ENCODE measurements at regions not wholly inside any gene's neighbourhood (a gene's known extent, or its start where the extent isn't known, plus 50 kb on each side); places are given as distances from the start of the nearest gene placed in this dataset.

DNA sequence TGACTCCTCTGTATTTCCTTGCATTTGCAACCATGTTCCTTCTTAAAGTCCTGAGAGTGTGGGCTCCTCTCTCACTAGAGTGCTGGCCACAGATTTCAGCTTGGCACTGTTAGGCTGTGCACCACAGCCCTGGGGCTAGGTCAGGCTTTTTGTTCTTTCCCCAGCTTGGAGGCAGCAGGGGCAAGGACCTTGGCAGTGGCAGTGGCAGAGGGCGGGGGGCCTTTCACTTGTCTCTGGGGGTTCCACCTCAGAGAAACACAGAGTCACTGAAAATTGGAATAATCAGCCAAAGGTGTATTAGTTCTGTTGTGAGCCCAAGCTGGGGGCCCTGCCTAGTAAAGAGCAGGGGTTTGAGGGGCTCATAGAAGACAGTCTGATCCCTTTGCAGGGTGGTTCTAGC is 142.8 kb upstream of the CT83 start:
- no peak for DNase-seq (ENCODE audit: extremely low spot score, unreplicated experiment)
- TF ChIP-seq, protein P1, sequence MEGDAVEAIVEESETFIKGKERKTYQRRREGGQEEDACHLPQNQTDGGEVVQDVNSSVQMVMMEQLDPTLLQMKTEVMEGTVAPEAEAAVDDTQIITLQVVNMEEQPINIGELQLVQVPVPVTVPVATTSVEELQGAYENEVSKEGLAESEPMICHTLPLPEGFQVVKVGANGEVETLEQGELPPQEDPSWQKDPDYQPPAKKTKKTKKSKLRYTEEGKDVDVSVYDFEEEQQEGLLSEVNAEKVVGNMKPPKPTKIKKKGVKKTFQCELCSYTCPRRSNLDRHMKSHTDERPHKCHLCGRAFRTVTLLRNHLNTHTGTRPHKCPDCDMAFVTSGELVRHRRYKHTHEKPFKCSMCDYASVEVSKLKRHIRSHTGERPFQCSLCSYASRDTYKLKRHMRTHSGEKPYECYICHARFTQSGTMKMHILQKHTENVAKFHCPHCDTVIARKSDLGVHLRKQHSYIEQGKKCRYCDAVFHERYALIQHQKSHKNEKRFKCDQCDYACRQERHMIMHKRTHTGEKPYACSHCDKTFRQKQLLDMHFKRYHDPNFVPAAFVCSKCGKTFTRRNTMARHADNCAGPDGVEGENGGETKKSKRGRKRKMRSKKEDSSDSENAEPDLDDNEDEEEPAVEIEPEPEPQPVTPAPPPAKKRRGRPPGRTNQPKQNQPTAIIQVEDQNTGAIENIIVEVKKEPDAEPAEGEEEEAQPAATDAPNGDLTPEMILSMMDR (conservative IDR thresholded peaks at IDR 0.05): no peak
- Mint-ChIP-seq H3K36me3 (no peaks in the 10 kb centered on the region), H3K4me1 (ENCODE audit: unreplicated experiment) (no peaks in the 10 kb centered on the region), H3K27me3 (no peaks in the 10 kb centered on the region), H3K4me3 (no peak overlapping the region), H3K27ac (no peak overlapping the region), H3K9me3 (no peaks in the 10 kb centered on the region)

DNA sequence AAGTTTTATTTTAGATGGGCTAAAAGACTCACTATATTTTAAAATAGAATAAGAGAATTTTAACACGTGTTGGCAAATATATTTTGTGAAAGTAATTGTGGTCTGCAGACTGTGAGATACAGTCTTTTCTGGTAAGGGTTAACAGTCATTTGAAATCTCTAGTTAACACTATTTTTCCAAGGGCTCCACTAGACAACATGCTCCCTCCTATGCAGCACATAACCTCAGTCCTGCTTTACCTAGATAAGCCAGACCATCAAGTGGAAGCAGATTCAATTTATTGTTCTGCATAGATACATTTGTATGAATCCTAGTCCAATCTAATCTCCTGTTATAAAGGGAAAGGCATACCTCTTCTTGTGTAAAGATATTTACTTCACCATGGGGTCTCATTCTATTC is 133.2 kb upstream of the CT83 start:
- no peak for DNase-seq (ENCODE audit: extremely low spot score, unreplicated experiment)
- no peaks in the 10 kb centered on the region for H3K9me3 Mint-ChIP-seq
- TF ChIP-seq, protein P1 (conservative IDR thresholded peaks at IDR 0.05): no peak
- H3K27me3 Mint-ChIP-seq: no peaks in the 10 kb centered on the region
- no peaks in the 10 kb centered on the region for H3K36me3 Mint-ChIP-seq
- no peak overlapping the region for H3K27ac Mint-ChIP-seq
- no peak overlapping the region for H3K4me3 Mint-ChIP-seq
- H3K4me1 Mint-ChIP-seq (ENCODE audit: unreplicated experiment): no peaks in the 10 kb centered on the region

Data from type B pancreatic cell (in vitro differentiated cells).